SK-N-SH (cell line): ENCODE measurements at regions not wholly inside any gene's neighbourhood (a gene's known extent, or its start where the extent isn't known, plus 50 kb on each side); places are given as distances from the start of the nearest gene placed in this dataset.

ENCODE experiments used
- CTCF ChIA-PET: fragments of 300-600, 350-600 bp; formaldehyde crosslinking; extraction: SDS; loops from one replicate; lab custom pipeline; 2021; lab: Yijun Ruan, JAX
- POLR2A ChIA-PET: fragments of 350-600 bp; sonication (Branson Sonifier 250); formaldehyde crosslinking; extraction: SDS; loops from one replicate; lab custom pipeline; 2020; ENCODE audit warnings: antibody characterized with exemption, inconsistent platforms; lab: Yijun Ruan, JAX
- DNase-seq: peaks from one replicate; pipeline ENCODE4 v3.0.0; 2012
- H2AFZ ChIP-seq: fragments of 200-600 bp; sonication (generic); 2 replicates; pipeline ENCODE4 v1.8.1; 2016; ENCODE audit warnings: antibody characterized with exemption, mild to moderate bottlenecking, low read depth
- H3F3A ChIP-seq: fragments of 200-600 bp; sonication (generic); replicated peaks from 2 replicates; pipeline ENCODE3; 2016; ENCODE audit warnings: antibody characterized with exemption, mild to moderate bottlenecking; ENCODE audit not compliant: insufficient read depth
- H3K27ac ChIP-seq, 2 experiments: fragments of 200-500 bp in 1 of 2; fragments of 200-600 bp in 1 of 2; sonication (Bioruptor generic) in 1 of 2; sonication (generic), shearing (Covaris generic) in 1 of 2; 2 replicates each; pipeline versions ENCODE4 v1.5.1 to v1.6.1; 2014 to 2016; ENCODE audit warnings: low read depth in 2 of 2, inconsistent platforms in 1 of 2, low read length in 1 of 2, mild to moderate bottlenecking in 1 of 2, mixed read lengths in 1 of 2
- H3K27me3 ChIP-seq: fragments of 200-600 bp; sonication (generic), shearing (Covaris generic); 2 replicates; pipeline ENCODE4 v1.6.1; 2016; ENCODE audit warnings: mixed run types; ENCODE audit not compliant: insufficient read depth
- H3K36me3 ChIP-seq, 2 experiments: fragments of 200-500 bp in 1 of 2; fragments of 200-600 bp in 1 of 2; sonication (Bioruptor generic) in 1 of 2; sonication (generic) in 1 of 2; replicated peaks in 1 of 2; 2 replicates each; pipeline versions ENCODE3 to v1.5.1; 2014 to 2016; ENCODE audit warnings: low read length in 1 of 2, mild to moderate bottlenecking in 1 of 2; ENCODE audit not compliant: insufficient read depth in 2 of 2, control insufficient read depth in 1 of 2
- H3K4me1 ChIP-seq, 2 experiments: fragments of 200-500 bp in 1 of 2; fragments of 200-600 bp in 1 of 2; sonication (Bioruptor generic) in 1 of 2; sonication (generic), shearing (Covaris generic) in 1 of 2; 2 replicates each; pipeline versions ENCODE4 v1.5.1 to v1.6.1; 2014 to 2016; ENCODE audit warnings: low read depth in 1 of 2, low read length in 1 of 2, mixed run types in 1 of 2; ENCODE audit not compliant: insufficient read depth in 2 of 2, control insufficient read depth in 1 of 2
- H3K4me2 ChIP-seq: fragments of 200-600 bp; sonication (generic), shearing (Covaris generic); 2 replicates; pipeline ENCODE4 v1.6.1; 2017; ENCODE audit warnings: mixed run types
- H3K4me3 ChIP-seq, 2 experiments: fragments of 200-500 bp in 1 of 2; fragments of 200-600 bp in 1 of 2; sonication (Bioruptor generic) in 1 of 2; sonication (generic), shearing (Covaris generic) in 1 of 2; 2 replicates each; pipeline versions ENCODE4 v1.5.1 to v1.8.1; 2014 to 2016; ENCODE audit warnings: low read depth in 2 of 2, inconsistent platforms in 1 of 2, low read length in 1 of 2, mild to moderate bottlenecking in 1 of 2, mixed read lengths in 1 of 2, moderate library complexity in 1 of 2
- H3K79me2 ChIP-seq: fragments of 200-600 bp; sonication (generic); 2 replicates; pipeline ENCODE4 v1.8.1; 2017; ENCODE audit warnings: mild to moderate bottlenecking; ENCODE audit not compliant: insufficient read depth
- H3K9ac ChIP-seq: fragments of 200-600 bp; sonication (generic); 2 replicates; pipeline ENCODE4 v1.6.1; 2017; ENCODE audit warnings: mixed run types
- H3K9me2 ChIP-seq: fragments of 200-600 bp; sonication (generic); 2 replicates; pipeline ENCODE4 v1.6.1; 2017; ENCODE audit warnings: mixed run types
- H3K9me3 ChIP-seq: fragments of 200-600 bp; sonication (generic); 2 replicates; pipeline ENCODE4 v1.6.1; 2017; ENCODE audit warnings: mixed run types, mild to moderate bottlenecking, moderate library complexity
- H4K20me1 ChIP-seq: fragments of 200-600 bp; sonication (generic); 2 replicates; pipeline ENCODE4 v1.6.1; 2017; ENCODE audit warnings: mild to moderate bottlenecking, mixed run types; ENCODE audit not compliant: insufficient read depth
- CHD2 ChIP-seq: fragments of 150-350 bp; IDR thresholded peaks from 2 replicates; pipeline ENCODE4 v1.6.1; 2018; ENCODE audit warnings: low read length; ENCODE audit not compliant: partially characterized antibody
- FOXM1 ChIP-seq: IDR thresholded peaks from 2 replicates; pipeline ENCODE4 v1.4.0; 2012; ENCODE audit warnings: low read depth, mild to moderate bottlenecking
- GABPA ChIP-seq: IDR thresholded peaks from 2 replicates; pipeline ENCODE4 v1.4.0; 2012; ENCODE audit warnings: low read depth, mild to moderate bottlenecking
- JUND ChIP-seq: IDR thresholded peaks from 2 replicates; pipeline ENCODE4 v1.4.0; 2012
- MEF2A ChIP-seq: IDR thresholded peaks from 2 replicates; pipeline ENCODE4 v1.4.0; 2012; ENCODE audit warnings: low read depth, borderline replicate concordance
- MXI1 ChIP-seq: IDR thresholded peaks from 2 replicates; pipeline ENCODE4 v1.6.1; 2012; ENCODE audit warnings: mild to moderate bottlenecking, low read depth, low read length, improper control_type of control experiment
- NRF1 ChIP-seq: IDR thresholded peaks from 2 replicates; pipeline ENCODE4 v1.6.1; 2012; ENCODE audit warnings: low read depth, mild to moderate bottlenecking, low read length
- RAD21 ChIP-seq: IDR thresholded peaks from 2 replicates; pipeline ENCODE4 v1.6.1; 2012; ENCODE audit warnings: mild to moderate bottlenecking, low read length
- RFX5 ChIP-seq: IDR thresholded peaks from 2 replicates; pipeline ENCODE4 v1.6.1; 2012; ENCODE audit warnings: mild to moderate bottlenecking, improper control_type of control experiment, low read length
- SIN3A ChIP-seq: IDR thresholded peaks from 2 replicates; pipeline ENCODE4 v1.6.1; 2012; ENCODE audit warnings: low read depth, mild to moderate bottlenecking, low read length, moderate library complexity, borderline replicate concordance
- TAF1 ChIP-seq: IDR thresholded peaks from 2 replicates; pipeline ENCODE4 v1.6.1; 2012; ENCODE audit warnings: low read depth, mild to moderate bottlenecking, low read length, moderate library complexity, borderline replicate concordance
- TEAD4 ChIP-seq: IDR thresholded peaks from 2 replicates; pipeline ENCODE4 v1.4.0; 2012; ENCODE audit warnings: mild to moderate bottlenecking, borderline replicate concordance; ENCODE audit not compliant: insufficient read depth
- WGBS: methylation state at CpG from one replicate; pipeline ENCODE4 v1.1.6; 2017; ENCODE audit warnings: low lambda C conversion rate; 5-methylcytosine and 5-hydroxymethylcytosine counted together
- TF ChIP-seq, protein P1 (sequence below): IDR thresholded peaks from 2 replicates; pipeline ENCODE4 v1.6.1; 2012; ENCODE audit warnings: mild to moderate bottlenecking, low read depth, low read length, moderate library complexity
- TF ChIP-seq, protein P2 (sequence below): fragments of 150-350 bp; IDR thresholded peaks from 2 replicates; pipeline ENCODE4 v1.6.1; 2017; ENCODE audit warnings: antibody characterized with exemption, low read length, low read depth, borderline replicate concordance
- TF ChIP-seq, protein P3 (sequence below): fragments of 150-350 bp; IDR thresholded peaks from 2 replicates; pipeline ENCODE4 v1.6.1; 2016; ENCODE audit warnings: mild to moderate bottlenecking, low read depth, low read length
- TF ChIP-seq, protein P4 (sequence below): IDR thresholded peaks from 2 replicates; pipeline ENCODE4 v1.4.0; 2012; ENCODE audit warnings: low read depth, borderline replicate concordance

DNA sequence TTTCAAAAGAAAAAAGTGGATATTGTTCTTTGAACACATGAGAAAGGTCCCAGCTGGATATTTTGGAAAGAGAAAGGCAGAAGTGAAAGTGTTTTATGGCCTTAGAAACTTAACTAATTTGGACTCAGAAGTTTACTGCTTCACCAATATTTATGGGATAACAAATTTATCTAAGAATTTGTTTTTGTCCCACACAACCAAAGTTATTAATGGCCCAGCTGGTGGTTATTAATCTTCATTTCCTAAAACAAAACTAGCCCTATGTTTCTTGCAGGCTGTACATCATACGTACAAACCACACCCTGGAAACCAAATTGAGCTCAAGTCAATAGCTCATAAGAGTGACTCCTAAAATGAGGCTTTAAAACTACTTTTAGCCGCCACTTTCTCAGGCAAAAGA lies 372.9 kb upstream of the LMCD1 start (continued):
- TF ChIP-seq, protein P1, sequence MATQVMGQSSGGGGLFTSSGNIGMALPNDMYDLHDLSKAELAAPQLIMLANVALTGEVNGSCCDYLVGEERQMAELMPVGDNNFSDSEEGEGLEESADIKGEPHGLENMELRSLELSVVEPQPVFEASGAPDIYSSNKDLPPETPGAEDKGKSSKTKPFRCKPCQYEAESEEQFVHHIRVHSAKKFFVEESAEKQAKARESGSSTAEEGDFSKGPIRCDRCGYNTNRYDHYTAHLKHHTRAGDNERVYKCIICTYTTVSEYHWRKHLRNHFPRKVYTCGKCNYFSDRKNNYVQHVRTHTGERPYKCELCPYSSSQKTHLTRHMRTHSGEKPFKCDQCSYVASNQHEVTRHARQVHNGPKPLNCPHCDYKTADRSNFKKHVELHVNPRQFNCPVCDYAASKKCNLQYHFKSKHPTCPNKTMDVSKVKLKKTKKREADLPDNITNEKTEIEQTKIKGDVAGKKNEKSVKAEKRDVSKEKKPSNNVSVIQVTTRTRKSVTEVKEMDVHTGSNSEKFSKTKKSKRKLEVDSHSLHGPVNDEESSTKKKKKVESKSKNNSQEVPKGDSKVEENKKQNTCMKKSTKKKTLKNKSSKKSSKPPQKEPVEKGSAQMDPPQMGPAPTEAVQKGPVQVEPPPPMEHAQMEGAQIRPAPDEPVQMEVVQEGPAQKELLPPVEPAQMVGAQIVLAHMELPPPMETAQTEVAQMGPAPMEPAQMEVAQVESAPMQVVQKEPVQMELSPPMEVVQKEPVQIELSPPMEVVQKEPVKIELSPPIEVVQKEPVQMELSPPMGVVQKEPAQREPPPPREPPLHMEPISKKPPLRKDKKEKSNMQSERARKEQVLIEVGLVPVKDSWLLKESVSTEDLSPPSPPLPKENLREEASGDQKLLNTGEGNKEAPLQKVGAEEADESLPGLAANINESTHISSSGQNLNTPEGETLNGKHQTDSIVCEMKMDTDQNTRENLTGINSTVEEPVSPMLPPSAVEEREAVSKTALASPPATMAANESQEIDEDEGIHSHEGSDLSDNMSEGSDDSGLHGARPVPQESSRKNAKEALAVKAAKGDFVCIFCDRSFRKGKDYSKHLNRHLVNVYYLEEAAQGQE = no peak
- no peak for TF ChIP-seq RFX5
- no peak for TF ChIP-seq CHD2

DNA sequence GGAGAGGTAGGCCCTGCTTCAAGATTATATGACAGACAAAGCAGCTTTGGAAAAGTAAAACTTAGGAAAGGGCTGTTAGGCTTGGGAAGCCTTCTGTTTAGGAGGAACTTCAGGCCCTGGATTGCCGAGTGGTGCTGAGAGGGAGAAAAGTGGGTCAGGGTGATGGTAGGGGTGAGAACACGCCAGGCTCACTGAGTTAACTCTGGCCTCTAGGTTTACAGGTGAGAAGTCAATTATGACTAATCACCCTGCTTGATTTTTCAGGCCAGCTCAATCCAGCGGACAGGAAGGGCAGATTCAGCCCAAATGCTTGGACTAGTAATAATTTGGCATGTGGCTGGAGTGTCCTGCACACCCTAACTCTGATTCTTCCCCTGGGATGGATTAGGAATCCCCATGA lies 365.1 kb upstream of the LMCD1 start:
- no peaks in the 10 kb centered on the region for H3F3A ChIP-seq
- DNase-seq = no peak
- no peaks in the 10 kb centered on the region for H3K9me2 ChIP-seq
- POLR2A ChIA-PET = no interaction called here
- no peaks in the 10 kb centered on the region for H4K20me1 ChIP-seq
- no peaks in the 10 kb centered on the region for H3K4me1 ChIP-seq
- 35% methylated on average over 3 of the region's 3 CpGs for WGBS
- no peaks in the 10 kb centered on the region for H3K9me3 ChIP-seq
- no peak overlapping the region for H2AFZ ChIP-seq
- H3K4me3 ChIP-seq = no peak overlapping the region
- CTCF ChIA-PET = no interaction called here
- TF ChIP-seq TEAD4 = no peak
- TF ChIP-seq SIN3A = no peak
- TF ChIP-seq GABPA = no peak
- TF ChIP-seq MEF2A = no peak
- TF ChIP-seq CHD2 = no peak
- TF ChIP-seq, protein P2, sequence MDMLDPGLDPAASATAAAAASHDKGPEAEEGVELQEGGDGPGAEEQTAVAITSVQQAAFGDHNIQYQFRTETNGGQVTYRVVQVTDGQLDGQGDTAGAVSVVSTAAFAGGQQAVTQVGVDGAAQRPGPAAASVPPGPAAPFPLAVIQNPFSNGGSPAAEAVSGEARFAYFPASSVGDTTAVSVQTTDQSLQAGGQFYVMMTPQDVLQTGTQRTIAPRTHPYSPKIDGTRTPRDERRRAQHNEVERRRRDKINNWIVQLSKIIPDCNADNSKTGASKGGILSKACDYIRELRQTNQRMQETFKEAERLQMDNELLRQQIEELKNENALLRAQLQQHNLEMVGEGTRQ = no peak
- TF ChIP-seq RFX5 = no peak
- TF ChIP-seq, protein P3, sequence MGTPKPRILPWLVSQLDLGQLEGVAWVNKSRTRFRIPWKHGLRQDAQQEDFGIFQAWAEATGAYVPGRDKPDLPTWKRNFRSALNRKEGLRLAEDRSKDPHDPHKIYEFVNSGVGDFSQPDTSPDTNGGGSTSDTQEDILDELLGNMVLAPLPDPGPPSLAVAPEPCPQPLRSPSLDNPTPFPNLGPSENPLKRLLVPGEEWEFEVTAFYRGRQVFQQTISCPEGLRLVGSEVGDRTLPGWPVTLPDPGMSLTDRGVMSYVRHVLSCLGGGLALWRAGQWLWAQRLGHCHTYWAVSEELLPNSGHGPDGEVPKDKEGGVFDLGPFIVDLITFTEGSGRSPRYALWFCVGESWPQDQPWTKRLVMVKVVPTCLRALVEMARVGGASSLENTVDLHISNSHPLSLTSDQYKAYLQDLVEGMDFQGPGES = no peak
- TF ChIP-seq, protein P4, sequence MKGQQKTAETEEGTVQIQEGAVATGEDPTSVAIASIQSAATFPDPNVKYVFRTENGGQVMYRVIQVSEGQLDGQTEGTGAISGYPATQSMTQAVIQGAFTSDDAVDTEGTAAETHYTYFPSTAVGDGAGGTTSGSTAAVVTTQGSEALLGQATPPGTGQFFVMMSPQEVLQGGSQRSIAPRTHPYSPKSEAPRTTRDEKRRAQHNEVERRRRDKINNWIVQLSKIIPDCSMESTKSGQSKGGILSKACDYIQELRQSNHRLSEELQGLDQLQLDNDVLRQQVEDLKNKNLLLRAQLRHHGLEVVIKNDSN = no peak
- TF ChIP-seq JUND = no peak
- no peak for TF ChIP-seq RAD21
- TF ChIP-seq MXI1 = no peak
- TF ChIP-seq NRF1 = no peak
- no peak for TF ChIP-seq TAF1
- no peak for TF ChIP-seq FOXM1
- H3K27ac ChIP-seq = no peak overlapping the region
- H3K9ac ChIP-seq = no peak overlapping the region
- no peaks in the 10 kb centered on the region for H3K27me3 ChIP-seq
- H3K79me2 ChIP-seq = no peaks in the 10 kb centered on the region
- no peak overlapping the region for H3K4me2 ChIP-seq
- H3K36me3 ChIP-seq = no peaks in the 10 kb centered on the region
